Right lobe of liver (tissue), 6 donors: ENCODE measurements at regions not wholly inside any gene's neighbourhood (a gene's known extent, or its start where the extent isn't known, plus 50 kb on each side); places are given as distances from the start of the nearest gene placed in this dataset.

Experiments used
- ATAC-seq, 4 donors: fragments of 200-7000 bp; cut with Tn5 transposase; one replicate each; pipeline ENCODE4 v1.9.1; 2020; ENCODE audit warnings: mild to moderate bottlenecking in 4 of 4, moderate library complexity in 4 of 4
- DNase-seq, 3 donors: peaks; one replicate each; pipeline ENCODE4 v3.0.0-alpha.2; 2020
- H3K27ac ChIP-seq, 3 donors: fragments of 200-600 bp; one replicate each; pipeline ENCODE4 v1.8.0; 2022
- H3K27me3 ChIP-seq, 2 donors: fragments of 200-600 bp; one replicate each; pipeline ENCODE4 v1.8.0; 2022
- H3K36me3 ChIP-seq, 4 donors: fragments of 200-600 bp; sonication (generic) in 1 of 4; one replicate each; pipeline versions ENCODE4 v1.5.1 to v1.8.0; 2017 to 2022; ENCODE audit warnings: control low read depth in 1 of 4
- H3K4me1 ChIP-seq, 4 donors: fragments of 200-600 bp; sonication (generic) in 1 of 4; one replicate each; pipeline versions ENCODE4 v1.5.1 to v1.8.0; 2017 to 2022; ENCODE audit warnings: control low read depth in 1 of 4
- H3K4me3 ChIP-seq, 3 donors: fragments of 200-600 bp; one replicate each; pipeline ENCODE4 v1.8.0; 2022
- H3K9me3 ChIP-seq, 4 donors: fragments of 200-600 bp; sonication (generic) in 1 of 4; one replicate each; pipeline versions ENCODE4 v1.5.1 to v1.8.0; 2017 to 2022; ENCODE audit warnings: control low read depth in 1 of 4
- CTCF ChIP-seq, 4 donors: fragments of 200-600 bp in 3 of 4; fragments of 450-650 bp in 1 of 4; IDR thresholded peaks; one replicate each; pipeline versions ENCODE4 v1.5.1 to v1.8.0; 2016 to 2022; ENCODE audit warnings: antibody characterized with exemption in 4 of 4, mild to moderate bottlenecking in 2 of 4
- POLR2A ChIP-seq: fragments of 450-650 bp; IDR thresholded peaks from one replicate; pipeline ENCODE4 v1.6.1; 2017; ENCODE audit warnings: antibody characterized with exemption, mild to moderate bottlenecking
- WGBS: methylation state at CpG from one replicate; pipeline ENCODE4 v1.1.6; 2018; ENCODE audit warnings: low coverage, low lambda C conversion rate; ENCODE audit not compliant: insufficient coverage; ENCODE audit errors: missing lambda C conversion rate; 5-methylcytosine and 5-hydroxymethylcytosine counted together
- intact Hi-C, 2 donors: fragments of 100-400 bp; cut with DNase I; formaldehyde crosslinking; loops; one replicate each; pipeline versions ENCODE4 v1.11.2 to v1.14.1; 2022
- donor health status: DM: no; HTN: yes; CAD: no.
- donor health status: DM: no; HTN: no; CAD: no.
- donor health status: DM: no; HTN: no; CAD: no.
- donor health status: DM: no; HTN: yes; CAD: no.
- donor health status: DM: no; HTN: yes; CAD: no.

GRCh38 chr17:34504814-34505484 lies 74.4 kb upstream of the TMEM132E start:
- no peaks in the 10 kb centered on the region for H3K27me3 ChIP-seq
- no peak overlapping the region for H3K4me3 ChIP-seq
- intact Hi-C loops, result no loop called here
- no peak overlapping the region for H3K27ac ChIP-seq
- no peaks in the 10 kb centered on the region for H3K4me1 ChIP-seq
- no peaks in the 10 kb centered on the region for H3K36me3 ChIP-seq
- H3K9me3 ChIP-seq, result no peaks in the 10 kb centered on the region
- ATAC-seq, result no peak
- TF ChIP-seq CTCF (IDR thresholded peaks at IDR 0.05) (no peak), POLR2A (no peak)
- WGBS, result 34% methylated on average over 3 of the region's 3 CpGs
- no peak for DNase-seq

- no peaks in the 10 kb centered on the region for H3K27me3 ChIP-seq
- 30% methylated on average over 8 of the region's 10 CpGs for WGBS
- no peak overlapping the region for H3K27ac ChIP-seq
- TF ChIP-seq POLR2A (no peak), CTCF (IDR thresholded peaks at IDR 0.05) (no peak)
- H3K4me3 ChIP-seq, result no peak overlapping the region
- H3K9me3 ChIP-seq, result no peaks in the 10 kb centered on the region
- H3K36me3 ChIP-seq, result no peaks in the 10 kb centered on the region
- intact Hi-C loops, result no loop called here
- ATAC-seq (peak; percentile 64 to 94 (median 90)), DNase-seq (peak in 2 of 3 donors; percentile 60 to 62)
- H3K4me1 ChIP-seq, result no peaks in the 10 kb centered on the region
Observed at GRCh38 chr17:34503528-34504195, 75.7 kb upstream of the TMEM132E start.

- DNase-seq, result no peak
- intact Hi-C loops, result no loop called here
- no peaks in the 10 kb centered on the region for H3K36me3 ChIP-seq
- H3K4me1 ChIP-seq, result no peaks in the 10 kb centered on the region
- no peak for TF ChIP-seq CTCF (IDR thresholded peaks at IDR 0.05)
- TF ChIP-seq POLR2A, result no peak
- H3K9me3 ChIP-seq, result no peaks in the 10 kb centered on the region
- no peaks in the 10 kb centered on the region for H3K27me3 ChIP-seq
- no peak overlapping the region for H3K27ac ChIP-seq
- no peak overlapping the region for H3K4me3 ChIP-seq
- 16% methylated on average over 4 of the region's 4 CpGs for WGBS
- ATAC-seq, result peak; percentile 25 to 51 (median 34)
Observed at GRCh38 chr17:34502426-34502825, 77.0 kb upstream of the TMEM132E start.

- DNase-seq (no peak), ATAC-seq (peak in 1 of 4 donors; percentile 33)
- no peaks in the 10 kb centered on the region for H3K9me3 ChIP-seq
- 13% methylated on average over 1 of the region's 1 CpG for WGBS
- H3K36me3 ChIP-seq, result no peaks in the 10 kb centered on the region
- H3K27me3 ChIP-seq, result no peaks in the 10 kb centered on the region
- no peak overlapping the region for H3K4me3 ChIP-seq
- TF ChIP-seq CTCF (IDR thresholded peaks at IDR 0.05) (no peak), POLR2A (no peak)
- H3K27ac ChIP-seq, result no peak overlapping the region
- H3K4me1 ChIP-seq, result no peaks in the 10 kb centered on the region
- intact Hi-C loops, result no loop called here
Observed at GRCh38 chr17:34499576-34499975, 79.8 kb upstream of the TMEM132E start.
